Trophoblast cell (in vitro differentiated cells and primary cell): ENCODE measurements at regions not wholly inside any gene's neighbourhood (a gene's known extent, or its start where the extent isn't known, plus 50 kb on each side); places are given as distances from the start of the nearest gene placed in this dataset.

Source experiments
- DNase-seq, 2 donors: peaks; one replicate each; pipeline ENCODE4 v3.0.0-alpha.2; 2016
- H2AFZ ChIP-seq: 2 replicates; pipeline ENCODE4 v1.6.1; 2013; ENCODE audit warnings: low read length, moderate library complexity, mild to moderate bottlenecking; ENCODE audit not compliant: insufficient read depth, poor library complexity
- H2AK5ac ChIP-seq: 2 replicates; pipeline ENCODE4 v1.6.1; 2013; ENCODE audit warnings: mild to moderate bottlenecking, low read length
- H2BK120ac ChIP-seq: 2 replicates; pipeline ENCODE4 v1.6.1; 2013; ENCODE audit warnings: low read length, mild to moderate bottlenecking, moderate library complexity; ENCODE audit not compliant: insufficient read depth, poor library complexity
- H2BK12ac ChIP-seq: 2 replicates; pipeline ENCODE4 v1.6.1; 2013; ENCODE audit warnings: mild to moderate bottlenecking, low read length, moderate library complexity
- H2BK5ac ChIP-seq: 2 replicates; pipeline ENCODE4 v1.6.1; 2013; ENCODE audit warnings: low read length, low read depth, moderate library complexity, mild to moderate bottlenecking; ENCODE audit not compliant: poor library complexity
- H3K14ac ChIP-seq: 2 replicates; pipeline ENCODE4 v1.6.1; 2013; ENCODE audit warnings: mild to moderate bottlenecking, low read length
- H3K18ac ChIP-seq: 2 replicates; pipeline ENCODE4 v1.6.1; 2013; ENCODE audit warnings: mild to moderate bottlenecking, low read length
- H3K23ac ChIP-seq: 2 replicates; pipeline ENCODE4 v1.6.1; 2013; ENCODE audit warnings: low read length
- H3K27ac ChIP-seq: 2 replicates; pipeline ENCODE4 v1.5.1; 2013; ENCODE audit warnings: low read depth, mild to moderate bottlenecking, inconsistent platforms, low read length, moderate library complexity
- H3K27me3 ChIP-seq: 2 replicates; pipeline ENCODE4 v1.6.1; 2013; ENCODE audit warnings: inconsistent platforms, mild to moderate bottlenecking, low read length, moderate library complexity; ENCODE audit not compliant: insufficient read depth
- H3K36me3 ChIP-seq, 2 experiments: 1 replicate in 1 of 2; 2 replicates in 1 of 2; pipeline ENCODE4 v1.6.1; 2013; ENCODE audit warnings: low read length in 2 of 2, mild to moderate bottlenecking in 2 of 2, moderate library complexity in 1 of 2; ENCODE audit not compliant: insufficient read depth in 2 of 2, control insufficient read depth in 1 of 2
- H3K4ac ChIP-seq: 2 replicates; pipeline ENCODE4 v1.6.1; 2013; ENCODE audit warnings: low read depth, mild to moderate bottlenecking, low read length, moderate library complexity
- H3K4me1 ChIP-seq, 2 experiments: 1 replicate in 1 of 2; 2 replicates in 1 of 2; pipeline ENCODE4 v1.6.1; 2013; ENCODE audit warnings: low read length in 2 of 2, mild to moderate bottlenecking in 2 of 2, moderate library complexity in 1 of 2; ENCODE audit not compliant: insufficient read depth in 2 of 2, control insufficient read depth in 1 of 2
- H3K4me2 ChIP-seq: 2 replicates; pipeline ENCODE4 v1.6.1; 2013; ENCODE audit warnings: inconsistent platforms, mild to moderate bottlenecking, low read length, moderate library complexity
- H3K4me3 ChIP-seq: 2 replicates; pipeline ENCODE4 v1.5.1; 2013; ENCODE audit warnings: mild to moderate bottlenecking, low read depth, low read length, inconsistent platforms
- H3K79me1 ChIP-seq: one replicate; pipeline ENCODE4 v1.6.1; 2013; ENCODE audit warnings: low read length
- H3K79me2 ChIP-seq: 2 replicates; pipeline ENCODE4 v1.6.1; 2013; ENCODE audit warnings: low read length, mild to moderate bottlenecking; ENCODE audit not compliant: control insufficient read depth, insufficient read depth, poor library complexity
- H3K9ac ChIP-seq: 2 replicates; pipeline ENCODE4 v1.6.1; 2013; ENCODE audit warnings: mild to moderate bottlenecking, low read length
- H3K9me3 ChIP-seq: 2 replicates; pipeline ENCODE4 v1.6.1; 2013; ENCODE audit warnings: low read depth, mild to moderate bottlenecking, control low read depth, inconsistent platforms, low read length; ENCODE audit not compliant: insufficient read depth
- H4K12ac ChIP-seq: 2 replicates; pipeline ENCODE4 v1.6.1; 2013; ENCODE audit warnings: low read depth, mild to moderate bottlenecking, low read length, moderate library complexity
- H4K8ac ChIP-seq: 2 replicates; pipeline ENCODE4 v1.6.1; 2013; ENCODE audit warnings: low read depth, mild to moderate bottlenecking, low read length, moderate library complexity
- H4K91ac ChIP-seq: one replicate; pipeline ENCODE4 v1.6.1; 2013; ENCODE audit warnings: low read depth, mild to moderate bottlenecking, low read length, moderate library complexity
- WGBS: extraction: QIAGEN DNeasy Blood & Tissue Kit; methylation state at CpG from one replicate; pipeline ENCODE4 v1.1.7; 2013; ENCODE audit warnings: missing lambda C conversion rate; ENCODE audit not compliant: insufficient read length, insufficient coverage; ENCODE audit errors: extremely low coverage; 5-methylcytosine and 5-hydroxymethylcytosine counted together

GRCh38 chr12:91506452-91506851, 323.8 kb upstream of the DCN start:
- H3K9me3 ChIP-seq: no peaks in the 10 kb centered on the region
- no peak overlapping the region for H3K18ac ChIP-seq
- no peak overlapping the region for H3K9ac ChIP-seq
- H3K27ac ChIP-seq: no peak overlapping the region
- no peak overlapping the region for H3K4me3 ChIP-seq
- no peak overlapping the region for H4K8ac ChIP-seq
- H2BK12ac ChIP-seq: no peak overlapping the region
- H3K79me1 ChIP-seq: no peaks in the 10 kb centered on the region
- no peak overlapping the region for H2AFZ ChIP-seq
- no peak overlapping the region for H2AK5ac ChIP-seq
- no peak overlapping the region for H4K12ac ChIP-seq
- H2BK5ac ChIP-seq: no peak overlapping the region
- DNase-seq: no peak
- H3K4me1 ChIP-seq: no peaks in the 10 kb centered on the region
- no peaks in the 10 kb centered on the region for H3K27me3 ChIP-seq
- no CpG with 5 or more reads among the region's 2 CpGs for WGBS
- no peak overlapping the region for H3K14ac ChIP-seq
- no peak overlapping the region for H3K4me2 ChIP-seq
- H3K36me3 ChIP-seq: no peaks in the 10 kb centered on the region
- H4K91ac ChIP-seq: no peak overlapping the region
- no peaks in the 10 kb centered on the region for H3K79me2 ChIP-seq
- H2BK120ac ChIP-seq: no peak overlapping the region
- no peak overlapping the region for H3K23ac ChIP-seq
- H3K4ac ChIP-seq: no peak overlapping the region

- H3K18ac ChIP-seq: no peak overlapping the region
- no peak overlapping the region for H3K4ac ChIP-seq
- H3K27ac ChIP-seq: no peak overlapping the region
- no peak overlapping the region for H2BK12ac ChIP-seq
- no peak overlapping the region for H4K12ac ChIP-seq
- H3K9me3 ChIP-seq: no peaks in the 10 kb centered on the region
- no peaks in the 10 kb centered on the region for H3K4me1 ChIP-seq
- H3K4me2 ChIP-seq: no peak overlapping the region
- H3K79me1 ChIP-seq: no peaks in the 10 kb centered on the region
- H2BK120ac ChIP-seq: no peak overlapping the region
- no peak overlapping the region for H3K9ac ChIP-seq
- H4K91ac ChIP-seq: no peak overlapping the region
- H3K27me3 ChIP-seq: no peaks in the 10 kb centered on the region
- no peaks in the 10 kb centered on the region for H3K79me2 ChIP-seq
- H4K8ac ChIP-seq: no peak overlapping the region
- no peak for DNase-seq
- H3K36me3 ChIP-seq: no peaks in the 10 kb centered on the region
- no peak overlapping the region for H2AK5ac ChIP-seq
- no peak overlapping the region for H2BK5ac ChIP-seq
- no peak overlapping the region for H3K23ac ChIP-seq
- H2AFZ ChIP-seq: no peak overlapping the region
- no peak overlapping the region for H3K14ac ChIP-seq
- H3K4me3 ChIP-seq: no peak overlapping the region
Measured at GRCh38 chr12:91505006-91505405, 322.4 kb upstream of the DCN start.

DNA sequence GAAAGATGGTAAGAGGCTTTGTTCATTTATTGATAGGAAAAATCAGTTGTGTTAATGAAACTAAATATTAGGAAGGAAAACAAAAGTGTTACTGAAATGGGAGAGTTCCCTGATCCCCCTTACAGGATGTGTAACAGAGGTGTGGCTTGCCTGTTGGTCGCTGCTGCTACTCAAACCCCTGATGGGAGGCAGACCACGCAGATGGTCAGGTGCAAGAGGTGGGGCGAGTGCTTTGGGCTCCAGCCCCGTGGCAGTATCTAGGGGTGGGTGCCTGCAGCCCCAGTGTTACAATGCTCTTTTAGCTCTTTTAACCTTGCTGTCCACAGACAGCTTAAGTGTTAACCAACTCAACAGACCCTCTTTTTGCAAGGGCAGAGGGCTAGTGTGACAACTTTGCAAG, 319.6 kb upstream of the DCN start:
- WGBS: no CpG with 5 or more reads among the region's 4 CpGs
- no peak for DNase-seq
- Histone ChIP-seq H4K12ac (no peak overlapping the region), H4K91ac (no peak overlapping the region), H2AFZ (no peak overlapping the region), H2AK5ac (no peak overlapping the region), H3K9me3 (no peaks in the 10 kb centered on the region), H3K4ac (no peak overlapping the region), H2BK12ac (no peak overlapping the region), H3K18ac (no peak overlapping the region), H3K4me1 (no peaks in the 10 kb centered on the region), H3K14ac (no peak overlapping the region), H3K23ac (no peak overlapping the region), H3K4me2 (no peak overlapping the region), H4K8ac (no peak overlapping the region), H2BK5ac (no peak overlapping the region), H3K4me3 (no peak overlapping the region), H3K79me2 (no peaks in the 10 kb centered on the region), H3K27me3 (no peaks in the 10 kb centered on the region), H2BK120ac (no peak overlapping the region), H3K79me1 (no peaks in the 10 kb centered on the region), H3K9ac (no peak overlapping the region), H3K27ac (no peak overlapping the region), H3K36me3 (no peaks in the 10 kb centered on the region)

DNA sequence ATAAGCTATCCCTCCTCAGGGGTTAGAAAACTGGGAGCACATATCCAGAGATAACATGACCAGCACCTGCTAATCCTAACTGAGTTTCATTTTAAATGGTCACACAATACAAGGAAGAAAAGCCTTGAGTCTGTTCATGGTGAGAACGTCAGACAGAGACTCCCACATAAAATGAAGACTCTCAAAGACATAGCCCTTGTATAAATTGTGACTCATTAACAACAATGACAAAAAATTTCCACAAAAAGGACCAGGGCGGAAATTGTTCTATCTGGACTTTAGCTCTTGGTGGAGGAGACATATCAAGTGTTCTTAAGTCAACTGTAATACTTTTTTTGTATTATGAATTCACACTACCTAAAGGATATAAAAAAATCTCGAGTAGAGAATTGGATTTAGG, 313.7 kb upstream of the DCN start:
- Histone ChIP-seq H4K12ac (no peak overlapping the region), H3K4me3 (no peak overlapping the region), H3K79me2 (no peaks in the 10 kb centered on the region), H3K9me3 (no peaks in the 10 kb centered on the region), H4K91ac (no peak overlapping the region), H2BK12ac (no peak overlapping the region), H2BK120ac (no peak overlapping the region), H3K4ac (no peak overlapping the region), H3K4me1 (no peaks in the 10 kb centered on the region), H4K8ac (no peak overlapping the region), H3K79me1 (no peaks in the 10 kb centered on the region), H2BK5ac (no peak overlapping the region), H3K27me3 (no peaks in the 10 kb centered on the region), H3K36me3 (no peaks in the 10 kb centered on the region), H3K27ac (no peak overlapping the region), H2AK5ac (no peak overlapping the region), H3K14ac (no peak overlapping the region), H2AFZ (no peak overlapping the region), H3K9ac (no peak overlapping the region), H3K23ac (no peak overlapping the region), H3K18ac (no peak overlapping the region), H3K4me2 (no peak overlapping the region)
- no CpG with 5 or more reads among the region's 3 CpGs for WGBS
- DNase-seq: no peak

DNA sequence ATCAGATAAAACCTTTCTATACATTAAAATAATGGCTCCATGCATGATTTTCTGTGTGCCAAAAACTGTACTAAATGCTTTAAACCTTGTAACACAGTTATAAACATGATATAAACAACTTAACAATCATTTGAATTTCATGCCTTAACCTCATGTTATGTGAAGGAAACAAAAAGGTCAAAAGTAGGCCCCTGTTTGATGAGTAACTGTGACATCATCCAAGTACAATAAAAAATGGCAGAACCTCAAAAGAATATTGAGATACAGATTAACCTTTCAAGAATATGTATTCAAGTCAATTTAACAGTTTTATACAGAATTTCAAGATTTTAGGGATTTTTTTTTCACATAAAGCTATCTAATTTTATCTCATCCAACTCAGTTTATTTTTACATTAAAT, 310.7 kb upstream of the DCN start:
- Histone ChIP-seq H4K8ac (no peak overlapping the region), H2AK5ac (no peak overlapping the region), H3K4me3 (no peak overlapping the region), H3K18ac (no peak overlapping the region), H4K91ac (no peak overlapping the region), H3K9me3 (no peaks in the 10 kb centered on the region), H3K79me2 (no peaks in the 10 kb centered on the region), H2BK5ac (no peak overlapping the region), H3K36me3 (no peaks in the 10 kb centered on the region), H3K9ac (no peak overlapping the region), H2AFZ (no peak overlapping the region), H3K4me1 (no peaks in the 10 kb centered on the region), H3K23ac (no peak overlapping the region), H2BK12ac (no peak overlapping the region), H3K79me1 (no peaks in the 10 kb centered on the region), H3K4ac (no peak overlapping the region), H4K12ac (no peak overlapping the region), H3K27me3 (no peaks in the 10 kb centered on the region), H3K4me2 (no peak overlapping the region), H3K14ac (no peak overlapping the region), H2BK120ac (no peak overlapping the region), H3K27ac (no peak overlapping the region)
- DNase-seq: no peak
